Mesendoderm (in vitro differentiated cells): ENCODE measurements at regions not wholly inside any gene's neighbourhood (a gene's known extent, or its start where the extent isn't known, plus 50 kb on each side); places are given as distances from the start of the nearest gene placed in this dataset.

Source experiments
- DNase-seq: peaks from one replicate; pipeline ENCODE4 v3.0.0; 2013
- H2AK5ac ChIP-seq: 2 replicates; pipeline ENCODE4 v1.6.1; 2013; ENCODE audit warnings: low read length, inconsistent platforms
- H2BK120ac ChIP-seq: 2 replicates; pipeline ENCODE4 v1.6.1; 2013; ENCODE audit warnings: low read depth, mild to moderate bottlenecking, low read length, moderate library complexity, mixed read lengths
- H2BK15ac ChIP-seq: replicated peaks from 2 replicates; pipeline ENCODE4 v1.6.1; 2013; ENCODE audit warnings: low read depth, mild to moderate bottlenecking, moderate library complexity
- H2BK5ac ChIP-seq: 2 replicates; pipeline ENCODE4 v1.6.1; 2013; ENCODE audit warnings: low read length, inconsistent platforms
- H3K18ac ChIP-seq: 2 replicates; pipeline ENCODE4 v1.6.1; 2013; ENCODE audit warnings: mild to moderate bottlenecking, low read length, mixed read lengths
- H3K23ac ChIP-seq: one replicate; pipeline ENCODE4 v1.6.1; 2013; ENCODE audit warnings: low read length
- H3K27ac ChIP-seq: 2 replicates; pipeline ENCODE4 v1.5.1; 2013; ENCODE audit warnings: low read depth, mild to moderate bottlenecking, inconsistent platforms, low read length, moderate library complexity
- H3K27me3 ChIP-seq: 2 replicates; pipeline ENCODE4 v1.6.1; 2013; ENCODE audit warnings: low read length, control low read depth, mild to moderate bottlenecking, inconsistent platforms; ENCODE audit not compliant: insufficient read depth, poor library complexity
- H3K36me3 ChIP-seq: 2 replicates; pipeline ENCODE4 v1.6.1; 2013; ENCODE audit warnings: low read length, inconsistent platforms; ENCODE audit not compliant: control insufficient read depth, insufficient read depth
- H3K4ac ChIP-seq: one replicate; pipeline ENCODE4 v1.6.1; 2013; ENCODE audit warnings: low read depth, mild to moderate bottlenecking, low read length, moderate library complexity
- H3K4me1 ChIP-seq: 2 replicates; pipeline ENCODE4 v1.6.1; 2013; ENCODE audit warnings: low read depth, low read length, inconsistent platforms; ENCODE audit not compliant: control insufficient read depth
- H3K4me2 ChIP-seq: 2 replicates; pipeline ENCODE4 v1.6.1; 2013; ENCODE audit warnings: low read length
- H3K4me3 ChIP-seq: 2 replicates; pipeline ENCODE4 v1.5.1; 2013; ENCODE audit warnings: mild to moderate bottlenecking, low read length
- H3K56ac ChIP-seq: one replicate; pipeline ENCODE4 v1.6.1; 2013; ENCODE audit warnings: low read length
- H3K79me1 ChIP-seq: 2 replicates; pipeline ENCODE4 v1.6.1; 2013; ENCODE audit warnings: low read length, inconsistent platforms
- H3K79me2 ChIP-seq: 2 replicates; pipeline ENCODE4 v1.6.1; 2013; ENCODE audit warnings: mild to moderate bottlenecking, low read length; ENCODE audit not compliant: control insufficient read depth, insufficient read depth
- H3K9ac ChIP-seq: 2 replicates; pipeline ENCODE4 v1.6.1; 2013; ENCODE audit warnings: low read length, inconsistent platforms
- H4K5ac ChIP-seq: one replicate; pipeline ENCODE4 v1.6.1; 2013; ENCODE audit warnings: low read length
- H4K8ac ChIP-seq: one replicate; pipeline ENCODE4 v1.6.1; 2013; ENCODE audit warnings: low read depth, mild to moderate bottlenecking, control low read depth, low read length, moderate library complexity
- WGBS: extraction: QIAGEN DNeasy Blood & Tissue Kit; methylation state at CpG from one replicate; pipeline ENCODE4 v1.1.7; 2013; ENCODE audit warnings: low lambda C conversion rate, missing lambda C conversion rate; ENCODE audit not compliant: insufficient coverage; ENCODE audit errors: extremely low coverage; 5-methylcytosine and 5-hydroxymethylcytosine counted together

- Histone ChIP-seq H2BK15ac (no peak overlapping the region), H3K27ac (no peak overlapping the region), H3K36me3 (no peaks in the 10 kb centered on the region), H3K56ac (no peak overlapping the region), H2AK5ac (no peak overlapping the region), H3K23ac (no peak overlapping the region), H3K4me2 (no peak overlapping the region), H3K4me3 (no peak overlapping the region), H2BK120ac (no peak overlapping the region), H3K79me2 (no peaks in the 10 kb centered on the region), H4K5ac (no peak overlapping the region), H3K4me1 (no peaks in the 10 kb centered on the region), H2BK5ac (no peak overlapping the region), H3K4ac (no peak overlapping the region), H4K8ac (no peak overlapping the region), H3K9ac (no peak overlapping the region), H3K27me3 (no peaks in the 10 kb centered on the region), H3K79me1 (no peaks in the 10 kb centered on the region), H3K18ac (no peak overlapping the region)
- DNase-seq: no peak
- WGBS: no CpG with 5 or more reads among the region's 7 CpGs
Observed at GRCh38 chr3:124413989-124414598, 316.2 kb upstream of the UMPS start.

GRCh38 chr3:124415446-124415960, 314.7 kb upstream of the UMPS start:
- no peak overlapping the region for H3K9ac ChIP-seq
- H3K56ac ChIP-seq: no peak overlapping the region
- H4K8ac ChIP-seq: no peak overlapping the region
- H3K18ac ChIP-seq: no peak overlapping the region
- no peak overlapping the region for H2AK5ac ChIP-seq
- no peaks in the 10 kb centered on the region for H3K36me3 ChIP-seq
- no peaks in the 10 kb centered on the region for H3K79me2 ChIP-seq
- H3K4me1 ChIP-seq: no peaks in the 10 kb centered on the region
- no peak overlapping the region for H3K27ac ChIP-seq
- H3K4me2 ChIP-seq: no peak overlapping the region
- no peak overlapping the region for H2BK5ac ChIP-seq
- no peaks in the 10 kb centered on the region for H3K27me3 ChIP-seq
- H3K4me3 ChIP-seq: no peak overlapping the region
- H2BK15ac ChIP-seq: no peak overlapping the region
- H4K5ac ChIP-seq: no peak overlapping the region
- H3K4ac ChIP-seq: no peak overlapping the region
- H3K23ac ChIP-seq: no peak overlapping the region
- no CpG with 5 or more reads among the region's 3 CpGs for WGBS
- no peak for DNase-seq
- H2BK120ac ChIP-seq: no peak overlapping the region
- H3K79me1 ChIP-seq: no peaks in the 10 kb centered on the region

DNA sequence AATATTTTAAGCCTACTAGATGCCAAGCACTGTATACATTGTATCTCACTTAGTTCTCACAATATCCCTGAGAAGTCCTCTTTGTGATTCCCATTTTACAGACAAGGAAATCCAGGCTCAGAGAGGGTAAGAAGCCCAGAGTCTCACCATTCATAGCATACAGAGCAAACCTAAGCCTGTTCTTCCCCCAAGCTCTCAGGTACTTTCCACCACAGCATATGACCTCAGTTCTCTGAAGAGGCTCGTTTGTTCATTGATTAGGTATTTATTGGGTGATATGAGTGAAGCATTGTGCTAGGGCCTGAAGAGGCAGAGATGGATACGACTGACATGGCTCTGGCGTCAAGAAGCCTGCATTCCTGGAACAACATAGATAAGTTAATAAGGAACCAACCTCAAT, 310.9 kb upstream of the UMPS start:
- Histone ChIP-seq H3K79me1 (no peaks in the 10 kb centered on the region), H3K79me2 (no peaks in the 10 kb centered on the region), H3K23ac (no peak overlapping the region), H3K4ac (no peak overlapping the region), H2BK15ac (no peak overlapping the region), H2BK120ac (no peak overlapping the region), H3K4me1 (no peaks in the 10 kb centered on the region), H3K9ac (no peak overlapping the region), H3K18ac (no peak overlapping the region), H3K56ac (no peak overlapping the region), H3K4me2 (no peak overlapping the region), H3K27me3 (no peaks in the 10 kb centered on the region), H3K27ac (no peak overlapping the region), H4K5ac (no peak overlapping the region), H3K4me3 (no peak overlapping the region), H4K8ac (no peak overlapping the region), H2BK5ac (no peak overlapping the region), H3K36me3 (no peaks in the 10 kb centered on the region), H2AK5ac (no peak overlapping the region)
- WGBS: no CpG with 5 or more reads among the region's 3 CpGs
- DNase-seq: peak; percentile 41

DNA sequence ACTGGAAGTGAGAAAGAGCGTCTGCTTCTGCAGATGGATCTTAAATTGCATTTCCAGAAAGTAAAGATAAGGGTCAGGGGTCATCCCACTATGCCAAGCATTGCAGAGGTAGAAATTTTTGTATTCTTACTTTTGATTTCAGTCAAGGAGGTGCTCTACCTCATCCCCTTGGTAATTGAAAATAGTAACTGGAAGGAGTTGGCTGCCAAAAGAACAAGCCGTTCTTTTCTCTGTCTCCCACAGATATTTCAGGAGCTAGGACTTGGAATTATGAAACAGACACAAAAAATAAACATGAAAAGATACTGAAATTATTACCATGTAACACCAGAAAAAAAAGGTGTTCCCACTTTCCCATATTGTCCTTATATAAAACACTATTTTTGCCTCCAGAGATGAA, 309.9 kb upstream of the UMPS start:
- Histone ChIP-seq H3K4me1 (no peaks in the 10 kb centered on the region), H3K18ac (no peak overlapping the region), H2BK120ac (no peak overlapping the region), H4K5ac (no peak overlapping the region), H3K4ac (no peak overlapping the region), H2BK5ac (no peak overlapping the region), H2AK5ac (no peak overlapping the region), H3K4me3 (no peak overlapping the region), H3K27ac (no peak overlapping the region), H2BK15ac (no peak overlapping the region), H3K56ac (no peak overlapping the region), H3K23ac (no peak overlapping the region), H3K79me1 (no peaks in the 10 kb centered on the region), H3K9ac (no peak overlapping the region), H3K79me2 (no peaks in the 10 kb centered on the region), H3K36me3 (no peaks in the 10 kb centered on the region), H3K27me3 (no peaks in the 10 kb centered on the region), H3K4me2 (no peak overlapping the region), H4K8ac (no peak overlapping the region)
- WGBS: no CpG with 5 or more reads among the region's 2 CpGs
- no peak for DNase-seq

- Histone ChIP-seq H3K27ac (no peak overlapping the region), H4K5ac (no peak overlapping the region), H3K4me1 (no peaks in the 10 kb centered on the region), H4K8ac (no peak overlapping the region), H3K23ac (no peak overlapping the region), H3K4me3 (no peak overlapping the region), H3K36me3 (no peaks in the 10 kb centered on the region), H3K56ac (no peak overlapping the region), H3K79me2 (no peaks in the 10 kb centered on the region), H2BK5ac (no peak overlapping the region), H2AK5ac (no peak overlapping the region), H2BK15ac (no peak overlapping the region), H2BK120ac (no peak overlapping the region), H3K27me3 (no peaks in the 10 kb centered on the region), H3K4me2 (no peak overlapping the region), H3K18ac (no peak overlapping the region), H3K4ac (no peak overlapping the region), H3K79me1 (no peaks in the 10 kb centered on the region), H3K9ac (no peak overlapping the region)
- no CpG with 5 or more reads among the region's 4 CpGs for WGBS
- DNase-seq: no peak
Observed at GRCh38 chr3:124422805-124423204, 307.4 kb upstream of the UMPS start.

DNA sequence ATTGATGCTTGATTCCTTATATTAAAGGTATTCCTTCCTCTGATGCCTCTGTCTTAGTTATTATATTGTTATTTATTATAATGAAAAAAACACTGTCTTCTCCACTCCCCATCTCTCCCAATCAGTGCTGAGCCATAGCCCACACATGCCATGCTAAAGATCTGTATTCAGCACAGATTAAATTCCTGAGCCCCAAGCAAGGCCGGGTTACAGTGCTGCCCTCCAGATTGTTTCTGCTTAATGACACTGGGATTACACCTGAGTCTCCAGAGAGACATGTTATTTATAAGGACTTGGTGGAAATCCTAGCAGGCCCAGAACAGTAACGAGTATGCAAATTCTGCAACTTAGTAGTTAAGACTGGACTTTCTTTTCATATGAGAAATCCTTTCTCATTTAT, 305.9 kb upstream of the UMPS start:
- no peak overlapping the region for H3K4me2 ChIP-seq
- WGBS: no CpG with 5 or more reads among the region's 2 CpGs

More for the DNA sequence above, 305.9 kb upstream of the UMPS start:
- no peak overlapping the region for H3K56ac ChIP-seq
- no peak overlapping the region for H2BK15ac ChIP-seq
- DNase-seq: no peak
- no peak overlapping the region for H3K4me3 ChIP-seq
- no peak overlapping the region for H3K27ac ChIP-seq
- no peaks in the 10 kb centered on the region for H3K79me1 ChIP-seq
- no peaks in the 10 kb centered on the region for H3K36me3 ChIP-seq
- no peak overlapping the region for H3K4ac ChIP-seq
- H3K23ac ChIP-seq: no peak overlapping the region
- H3K18ac ChIP-seq: no peak overlapping the region
- no peaks in the 10 kb centered on the region for H3K79me2 ChIP-seq
- no peaks in the 10 kb centered on the region for H3K27me3 ChIP-seq
- no peak overlapping the region for H2AK5ac ChIP-seq
- no peak overlapping the region for H2BK5ac ChIP-seq
- no peak overlapping the region for H4K5ac ChIP-seq
- no peak overlapping the region for H4K8ac ChIP-seq
- no peak overlapping the region for H2BK120ac ChIP-seq
- H3K9ac ChIP-seq: no peak overlapping the region
- peaks cover 4% of the 10 kb centered on the region for H3K4me1 ChIP-seq
